HG03039 (cell line): ENCODE measurements at regions not wholly inside any gene's neighbourhood (a gene's known extent, or its start where the extent isn't known, plus 50 kb on each side); places are given as distances from the start of the nearest gene placed in this dataset.

ENCODE experiments used
- ATAC-seq: cut with Tn5 transposase; IDR thresholded peaks from one replicate; pipeline ENCODE4 v1.9.1; 2021; ENCODE audit warnings: mild to moderate bottlenecking, moderate library complexity; ENCODE audit not compliant: unreplicated experiment

DNA sequence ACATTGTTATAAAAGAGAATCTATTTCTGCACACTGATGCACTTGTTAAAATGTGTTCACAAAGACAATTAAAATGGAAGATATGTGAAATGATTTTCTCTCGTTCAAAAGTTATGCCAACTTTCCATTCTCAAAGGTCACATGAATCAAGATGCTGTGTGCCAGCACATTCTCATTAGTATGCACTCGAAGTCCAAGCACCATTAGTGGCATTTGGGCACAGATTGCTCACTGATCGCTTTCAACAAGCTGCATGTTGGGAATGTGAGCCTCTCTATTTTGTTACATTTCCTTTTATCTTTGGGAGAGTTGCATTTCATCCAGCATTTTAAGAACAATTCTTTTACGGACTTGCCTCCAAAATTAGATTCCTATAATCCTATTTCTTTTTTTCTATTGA is 398.9 kb downstream of the FBXO15 start:
- no peak for ATAC-seq

DNA sequence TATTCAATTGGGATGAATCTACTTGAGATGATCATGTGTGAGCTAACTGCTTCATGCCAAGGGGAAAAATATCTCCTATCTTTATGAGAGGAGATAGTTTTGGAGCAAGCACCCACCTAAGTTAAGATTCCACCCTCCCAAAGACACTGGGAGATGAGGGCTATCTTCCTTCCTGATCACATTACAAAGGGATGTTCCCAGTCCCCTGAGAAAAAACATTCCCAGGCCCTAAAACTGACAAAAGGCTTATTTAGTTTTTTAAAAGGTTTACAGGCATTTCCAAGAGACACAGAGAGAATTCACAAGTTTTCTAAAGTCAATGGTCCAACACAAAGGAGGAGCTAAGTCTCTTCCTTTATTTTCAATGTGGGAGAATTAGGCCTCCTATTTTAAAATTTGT is 401.5 kb downstream of the FBXO15 start:
- ATAC-seq = no peak

- ATAC-seq = no peak
These were observed 404.7 kb downstream of the FBXO15 start for GRCh38 chr18:73742957-73743356.

DNA sequence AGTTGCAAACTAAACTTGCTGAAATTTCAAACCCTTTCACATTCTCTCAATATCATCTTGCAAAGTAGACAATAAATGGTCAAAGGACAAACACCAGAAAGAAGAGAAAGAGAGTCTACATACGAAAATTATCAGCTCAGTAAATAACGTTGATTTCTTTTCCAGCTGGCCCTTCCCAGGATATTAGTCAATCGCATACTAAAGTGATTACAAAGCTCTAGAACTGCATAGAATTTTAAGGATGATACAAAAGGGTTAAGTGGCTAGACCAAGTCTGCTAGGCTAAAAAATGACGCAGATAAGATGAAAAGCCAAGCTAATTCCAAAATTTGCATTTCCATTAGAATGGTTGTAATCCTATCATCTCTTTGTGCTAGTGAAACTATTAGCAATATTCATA is 405.7 kb downstream of the FBXO15 start:
- ATAC-seq = no peak

DNA sequence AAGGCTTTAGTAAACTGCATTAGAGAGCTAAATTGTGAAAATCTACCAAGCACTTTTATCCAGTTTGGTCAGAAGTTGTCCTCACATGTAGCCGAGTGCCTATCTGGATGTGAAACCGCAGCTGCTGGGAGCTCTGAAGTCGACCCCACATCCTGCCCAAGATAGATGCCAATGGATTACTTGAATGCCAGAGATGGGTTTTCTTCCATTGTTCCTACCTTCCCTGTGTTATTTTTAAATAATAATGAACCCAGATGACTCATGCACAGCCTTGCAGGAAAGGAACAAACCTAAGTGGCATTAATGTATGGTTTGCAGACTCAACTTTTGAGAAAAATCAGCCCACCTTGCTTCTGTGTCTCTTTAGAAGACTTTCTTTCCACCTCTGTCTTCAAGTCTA is 408.5 kb downstream of the FBXO15 start:
- no peak for ATAC-seq

DNA sequence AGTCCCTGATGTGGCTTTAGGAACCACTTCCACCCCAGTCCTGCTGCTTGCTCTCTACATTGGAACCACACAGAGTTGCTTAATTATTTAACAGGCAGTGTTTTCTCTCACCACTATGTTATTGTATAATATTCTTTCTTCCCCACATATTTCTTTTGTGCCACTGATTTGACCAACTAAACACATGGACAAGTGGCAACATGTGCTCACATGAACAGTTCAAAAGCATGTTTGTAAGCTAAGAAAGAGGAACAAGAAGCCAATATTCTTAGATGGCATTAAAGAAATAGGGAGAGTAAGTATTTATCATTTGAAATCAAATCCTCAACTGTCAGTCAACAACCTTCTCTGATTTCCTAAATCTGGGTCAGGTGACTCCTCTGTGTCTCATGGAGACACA is 409.6 kb downstream of the FBXO15 start:
- no peak for ATAC-seq

DNA sequence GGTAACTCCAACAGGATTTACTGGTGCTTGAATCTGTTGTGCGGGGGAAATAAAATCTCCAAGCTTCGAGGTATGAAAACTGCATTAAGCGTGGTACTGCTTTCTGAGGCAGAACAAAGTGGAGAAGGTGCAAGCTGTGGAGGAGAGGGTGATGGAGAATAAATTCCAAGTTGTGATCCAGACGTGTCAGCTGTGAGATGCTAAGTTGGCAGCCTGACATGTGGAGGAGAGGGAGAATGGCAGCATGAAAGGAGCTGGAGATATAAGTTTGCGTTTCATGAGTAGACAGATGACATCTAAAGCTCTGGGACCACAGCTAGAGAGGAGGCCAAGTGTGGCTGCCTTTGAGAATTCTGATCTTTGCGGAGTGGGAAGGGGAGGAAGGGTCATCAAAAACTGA is 411.8 kb downstream of the FBXO15 start:
- ATAC-seq = no peak

- no peak for ATAC-seq
These were observed 413.8 kb downstream of the FBXO15 start for GRCh38 chr18:73733806-73734314.

DNA sequence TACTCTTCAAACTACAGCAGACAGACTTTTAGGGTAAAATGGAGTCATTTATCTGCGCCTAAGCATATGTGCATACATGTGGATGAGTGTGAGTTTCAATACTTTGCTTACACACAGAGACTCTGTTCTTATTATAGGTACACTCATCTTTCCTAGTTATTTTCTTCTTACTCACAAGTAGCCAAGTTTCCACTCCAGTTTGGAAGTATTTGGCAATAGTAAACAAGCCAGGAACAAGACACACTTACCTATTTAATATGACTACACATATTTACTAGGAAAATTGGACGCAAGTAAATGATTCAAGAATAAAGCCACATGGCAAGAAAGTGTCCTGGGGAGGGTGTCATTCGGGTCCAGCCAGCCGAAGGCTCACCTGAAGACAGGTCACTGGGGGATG is 414.3 kb downstream of the FBXO15 start:
- no peak for ATAC-seq

GRCh38 chr18:73728657-73729056 is 419.0 kb downstream of the FBXO15 start:
- ATAC-seq = no peak

DNA sequence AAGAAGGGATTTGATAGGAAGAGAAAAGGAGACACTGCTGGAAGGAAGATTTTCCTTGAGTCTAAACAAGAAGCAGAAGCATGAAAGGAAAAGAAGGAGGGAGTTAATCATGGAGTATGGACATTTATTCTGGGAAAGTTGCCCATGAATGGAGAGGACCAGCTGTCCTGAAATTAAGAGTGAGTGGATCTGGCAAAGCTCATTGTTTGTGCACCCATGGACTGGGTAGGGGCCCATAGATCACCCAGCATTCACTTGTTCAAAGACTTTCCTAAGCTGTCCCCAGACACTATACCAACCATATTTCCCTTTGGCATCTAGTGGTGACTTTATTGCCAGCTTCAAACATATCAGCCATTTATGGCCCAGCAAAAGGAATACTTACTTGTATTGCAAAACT is 422.7 kb downstream of the FBXO15 start:
- no peak for ATAC-seq

- ATAC-seq = no peak
These were observed 428.0 kb downstream of the FBXO15 start for GRCh38 chr18:73719611-73720010.

DNA sequence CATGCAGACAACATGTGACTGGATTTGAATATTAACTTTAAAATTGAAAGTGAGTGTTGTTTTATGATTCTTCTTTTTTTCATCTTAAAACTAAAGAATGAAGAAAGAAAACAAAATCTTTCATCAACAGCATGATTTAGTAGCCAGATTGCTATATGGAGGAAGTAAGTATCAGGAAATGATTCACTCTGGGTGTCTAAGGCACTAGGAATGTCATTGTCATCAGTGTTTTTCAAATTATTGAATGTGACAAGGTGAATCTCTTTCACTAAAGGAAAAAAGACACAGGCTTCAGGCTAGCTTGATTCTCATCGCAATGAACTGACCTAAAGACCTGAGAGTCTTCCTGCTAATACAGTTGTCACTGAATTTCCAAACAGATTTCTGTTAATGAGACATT is 430.1 kb downstream of the FBXO15 start:
- no peak for ATAC-seq

DNA sequence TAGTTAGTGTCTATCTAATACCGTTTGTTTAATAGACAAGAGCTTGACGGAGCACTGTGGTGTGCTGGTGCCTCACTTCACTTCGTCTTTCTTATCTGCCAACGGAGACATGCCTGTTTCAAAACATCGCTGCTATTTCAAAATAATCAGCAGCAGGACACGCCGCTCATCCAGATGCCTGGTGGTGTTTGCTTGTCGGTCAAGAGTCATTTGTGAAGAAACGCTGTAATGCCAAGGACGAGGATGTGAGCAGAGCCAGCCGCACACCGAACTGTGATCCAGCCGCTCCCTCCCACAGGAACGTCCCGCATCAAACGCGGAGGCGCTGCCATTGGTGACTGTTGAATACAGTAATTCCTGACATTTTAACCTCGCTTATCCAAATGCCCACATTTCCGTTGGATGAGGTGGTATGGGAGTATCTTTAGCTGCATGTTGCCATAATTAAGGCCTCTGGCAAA is 432.4 kb downstream of the FBXO15 start:
- no peak for ATAC-seq

DNA sequence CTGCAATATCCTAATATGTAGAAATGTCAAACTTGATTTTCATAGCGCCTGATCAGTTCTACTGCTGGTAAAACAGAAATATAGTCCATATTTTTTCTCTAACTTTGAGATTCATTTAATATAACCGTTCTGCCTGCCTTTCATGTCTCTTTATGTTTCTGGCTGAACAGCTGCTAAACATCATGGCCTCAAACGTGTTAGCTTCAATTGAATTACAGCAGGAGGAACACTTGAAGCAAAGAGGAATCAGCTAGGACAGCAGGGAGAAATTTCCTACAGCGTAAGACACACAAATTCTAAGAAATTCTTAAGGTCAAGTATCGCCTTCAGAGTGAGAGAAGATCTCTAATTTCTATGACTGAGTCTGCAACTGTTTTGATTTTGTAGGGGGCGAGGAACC is 433.2 kb downstream of the FBXO15 start:
- no peak for ATAC-seq

- ATAC-seq = no peak
These were observed 436.4 kb downstream of the FBXO15 start for GRCh38 chr18:73711256-73711655.

- no peak for ATAC-seq
These were observed 439.0 kb downstream of the FBXO15 start for GRCh38 chr18:73708591-73708990.

DNA sequence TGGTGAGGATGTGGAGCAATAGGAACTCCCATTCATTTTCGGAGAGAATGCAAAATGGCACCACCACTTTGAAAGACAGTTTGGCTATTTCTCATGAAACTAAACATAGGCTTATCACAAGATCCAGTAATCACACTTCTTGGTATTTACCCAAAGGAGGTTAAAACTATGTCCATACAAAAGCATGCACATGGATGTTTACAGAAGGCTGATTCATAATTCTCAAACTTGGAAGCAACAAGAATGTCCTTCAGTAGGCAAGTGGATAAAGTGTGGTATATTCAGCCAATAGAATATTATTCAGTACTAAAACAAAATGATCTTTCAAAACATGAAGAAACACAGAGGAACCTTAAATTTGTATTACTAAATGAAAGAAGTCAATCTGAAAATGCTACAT is 440.6 kb downstream of the FBXO15 start:
- no peak for ATAC-seq

GRCh38 chr18:73697353-73697752 is 450.3 kb downstream of the FBXO15 start:
- ATAC-seq = no peak

DNA sequence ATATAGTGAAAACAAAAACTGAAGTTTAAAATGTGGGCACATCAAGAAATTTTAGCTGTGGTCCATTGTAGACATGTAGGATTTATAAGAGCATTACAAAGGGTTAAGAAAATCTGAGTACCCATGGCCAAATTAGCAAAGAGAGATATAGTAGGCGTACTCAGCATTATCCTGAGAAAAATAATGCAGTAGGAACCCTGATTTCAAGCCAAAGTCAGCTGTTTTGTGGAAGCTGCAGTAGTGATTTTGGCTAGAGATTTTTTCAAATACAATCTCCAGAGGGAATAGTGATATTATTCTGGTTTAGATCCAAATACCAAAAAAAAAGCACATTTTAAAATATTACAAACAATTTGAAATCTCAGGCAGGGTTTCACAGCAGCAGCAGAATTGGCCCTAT is 450.9 kb downstream of the FBXO15 start:
- ATAC-seq = no peak

DNA sequence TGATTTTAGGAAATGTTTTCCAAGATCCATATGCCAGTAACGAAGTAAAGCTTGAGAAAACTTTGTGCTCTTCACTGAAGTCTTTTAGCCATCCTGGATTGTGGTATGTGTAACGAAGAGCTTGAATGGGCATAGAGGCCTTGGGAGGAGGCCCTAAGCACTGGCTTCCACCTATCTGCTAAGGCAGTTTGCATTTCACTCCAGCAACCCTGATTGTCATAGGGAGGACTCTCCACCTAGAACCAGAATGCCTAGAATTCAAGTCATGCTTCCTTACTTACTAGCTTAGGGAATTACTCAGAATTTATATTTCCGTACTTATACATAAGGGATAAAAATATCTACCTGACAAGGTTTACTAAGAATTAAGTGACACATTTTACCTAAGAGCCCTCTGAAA is 451.5 kb downstream of the FBXO15 start:
- no peak for ATAC-seq

DNA sequence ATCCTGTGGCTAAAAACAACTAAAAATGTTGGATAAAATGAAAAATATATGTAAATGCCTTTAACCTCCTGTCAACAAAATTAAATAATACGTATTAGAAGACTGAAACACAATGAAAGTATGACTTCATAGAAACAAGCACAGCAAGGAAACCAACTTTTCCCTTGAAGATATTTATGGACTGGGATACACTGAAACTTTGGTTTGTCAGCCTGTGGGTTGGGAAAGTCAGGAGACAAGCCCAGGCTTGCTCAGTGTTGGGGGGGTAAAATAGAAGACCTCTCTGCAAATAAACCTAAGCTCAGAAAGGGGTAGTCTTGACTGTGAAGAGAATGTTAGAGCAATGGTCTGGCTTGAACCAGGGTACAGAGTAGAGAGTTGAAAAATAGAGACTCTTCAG is 454.5 kb downstream of the FBXO15 start:
- no peak for ATAC-seq

GRCh38 chr18:73691624-73692023 is 456.0 kb downstream of the FBXO15 start:
- ATAC-seq = no peak

GRCh38 chr18:73691118-73691517 is 456.5 kb downstream of the FBXO15 start:
- no peak for ATAC-seq
